ENCODE measurements at regions not wholly inside any gene's neighbourhood (a gene's known extent, or its start where the extent isn't known, plus 50 kb on each side); places are given as distances from the start of the nearest gene placed in this dataset.
"Not testable (repeated sequence)": the region's sequence is repeated elsewhere in the genome, so short reads cannot be mapped to it uniquely, and the experiment has no call there.

GRCh38 chr9:135394131-135394530 is 85.5 kb upstream of the PPP1R26 start:
- H3K27ac Mint-ChIP-seq = no peak overlapping the region
- H3K36me3 Mint-ChIP-seq (ENCODE audit: low read depth) = no peaks in the 10 kb centered on the region
- no peak overlapping the region for H3K4me3 Mint-ChIP-seq

GRCh38 chr9:135394699-135395645 is 84.6 kb upstream of the PPP1R26 start:
- Mint-ChIP-seq H3K27ac (no peak overlapping the region), H3K4me1 (ENCODE audit: low read depth) (no peaks in the 10 kb centered on the region), H3K36me3 (ENCODE audit: low read depth) (no peaks in the 10 kb centered on the region), H3K4me3 (no peak overlapping the region), H3K9me3 (no peaks in the 10 kb centered on the region), H3K27me3 (no peaks in the 10 kb centered on the region)
- no peak for DNase-seq

More at GRCh38 chr9:135394131-135394530, 85.5 kb upstream of the PPP1R26 start:
- DNase-seq = no peak
- H3K9me3 Mint-ChIP-seq = no peaks in the 10 kb centered on the region
- H3K4me1 Mint-ChIP-seq (ENCODE audit: low read depth) = no peaks in the 10 kb centered on the region
- H3K27me3 Mint-ChIP-seq = no peaks in the 10 kb centered on the region

GRCh38 chr9:135397142-135397541 is 82.4 kb upstream of the PPP1R26 start:
- no peak overlapping the region for H3K27ac Mint-ChIP-seq
- DNase-seq = no peak
- H3K27me3 Mint-ChIP-seq = peaks cover under 1% of the 10 kb centered on the region
- H3K4me3 Mint-ChIP-seq = no peak overlapping the region
- no peaks in the 10 kb centered on the region for H3K36me3 Mint-ChIP-seq (ENCODE audit: low read depth)
- H3K9me3 Mint-ChIP-seq = no peaks in the 10 kb centered on the region
- no peaks in the 10 kb centered on the region for H3K4me1 Mint-ChIP-seq (ENCODE audit: low read depth)

- DNase-seq = no peak
- peaks cover 4% of the 10 kb centered on the region for H3K27me3 Mint-ChIP-seq
- no peak overlapping the region for H3K4me3 Mint-ChIP-seq
- no peaks in the 10 kb centered on the region for H3K9me3 Mint-ChIP-seq
- no peaks in the 10 kb centered on the region for H3K36me3 Mint-ChIP-seq (ENCODE audit: low read depth)
- no peaks in the 10 kb centered on the region for H3K4me1 Mint-ChIP-seq (ENCODE audit: low read depth)
- no peak overlapping the region for H3K27ac Mint-ChIP-seq
These were observed 80.5 kb upstream of the PPP1R26 start for GRCh38 chr9:135399000-135399649.

GRCh38 chr9:135400496-135400895 is 79.1 kb upstream of the PPP1R26 start:
- Mint-ChIP-seq H3K27me3 (peaks cover 4% of the 10 kb centered on the region), H3K36me3 (ENCODE audit: low read depth) (no peaks in the 10 kb centered on the region), H3K4me1 (ENCODE audit: low read depth) (no peaks in the 10 kb centered on the region), H3K9me3 (no peaks in the 10 kb centered on the region), H3K27ac (no peak overlapping the region), H3K4me3 (no peak overlapping the region)
- no peak for DNase-seq

GRCh38 chr9:135401218-135401617 is 78.4 kb upstream of the PPP1R26 start:
- DNase-seq = no peak
- Mint-ChIP-seq H3K27ac (no peak overlapping the region), H3K27me3 (peaks cover 4% of the 10 kb centered on the region), H3K4me3 (no peak overlapping the region), H3K4me1 (ENCODE audit: low read depth) (no peaks in the 10 kb centered on the region), H3K9me3 (no peaks in the 10 kb centered on the region), H3K36me3 (ENCODE audit: low read depth) (no peaks in the 10 kb centered on the region)

GRCh38 chr9:135402048-135402738 is 77.4 kb upstream of the PPP1R26 start:
- Mint-ChIP-seq H3K36me3 (ENCODE audit: low read depth) (no peaks in the 10 kb centered on the region), H3K4me1 (ENCODE audit: low read depth) (no peaks in the 10 kb centered on the region), H3K4me3 (no peak overlapping the region), H3K27me3 (peaks cover 4% of the 10 kb centered on the region), H3K27ac (no peak overlapping the region), H3K9me3 (no peaks in the 10 kb centered on the region)
- DNase-seq = no peak

GRCh38 chr9:135402739-135403695 is 76.6 kb upstream of the PPP1R26 start:
- H3K27me3 Mint-ChIP-seq = peaks cover 4% of the 10 kb centered on the region

GRCh38 chr9:135403733-135404450 is 75.7 kb upstream of the PPP1R26 start:
- no peak overlapping the region for H3K27ac Mint-ChIP-seq
- H3K9me3 Mint-ChIP-seq = no peaks in the 10 kb centered on the region
- H3K27me3 Mint-ChIP-seq = peaks cover 4% of the 10 kb centered on the region
- H3K4me3 Mint-ChIP-seq = no peak overlapping the region
- no peak for DNase-seq
- no peaks in the 10 kb centered on the region for H3K4me1 Mint-ChIP-seq (ENCODE audit: low read depth)
- H3K36me3 Mint-ChIP-seq (ENCODE audit: low read depth) = no peaks in the 10 kb centered on the region

More at GRCh38 chr9:135402739-135403695, 76.6 kb upstream of the PPP1R26 start:
- H3K27ac Mint-ChIP-seq = no peak overlapping the region
- H3K9me3 Mint-ChIP-seq = no peaks in the 10 kb centered on the region
- no peaks in the 10 kb centered on the region for H3K36me3 Mint-ChIP-seq (ENCODE audit: low read depth)
- no peak for DNase-seq
- no peaks in the 10 kb centered on the region for H3K4me1 Mint-ChIP-seq (ENCODE audit: low read depth)
- no peak overlapping the region for H3K4me3 Mint-ChIP-seq

GRCh38 chr9:135404451-135405144 is 75.0 kb upstream of the PPP1R26 start:
- Mint-ChIP-seq H3K9me3 (no peaks in the 10 kb centered on the region), H3K4me1 (ENCODE audit: low read depth) (no peaks in the 10 kb centered on the region), H3K27ac (no peak overlapping the region), H3K36me3 (ENCODE audit: low read depth) (no peaks in the 10 kb centered on the region), H3K4me3 (no peak overlapping the region), H3K27me3 (peaks cover 9% of the 10 kb centered on the region)
- DNase-seq = no peak

- not testable (repeated sequence) for H3K4me3 Mint-ChIP-seq; H3K9me3 Mint-ChIP-seq; H3K36me3 Mint-ChIP-seq (ENCODE audit: low read depth); DNase-seq; H3K4me1 Mint-ChIP-seq (ENCODE audit: low read depth); H3K27ac Mint-ChIP-seq
- peaks cover 14% of the 10 kb centered on the region for H3K27me3 Mint-ChIP-seq
These were observed 74.5 kb upstream of the PPP1R26 start for GRCh38 chr9:135405145-135405464.

GRCh38 chr9:135408476-135409254 is 70.9 kb upstream of the PPP1R26 start:
- Mint-ChIP-seq H3K4me3 (no peak overlapping the region), H3K36me3 (ENCODE audit: low read depth) (no peaks in the 10 kb centered on the region), H3K27me3 (peaks cover 20% of the 10 kb centered on the region), H3K4me1 (ENCODE audit: low read depth) (no peaks in the 10 kb centered on the region), H3K9me3 (no peaks in the 10 kb centered on the region), H3K27ac (no peak overlapping the region)
- DNase-seq = no peak
